Astrocyte (in vitro differentiated cells and primary cell): ENCODE measurements at regions not wholly inside any gene's neighbourhood (a gene's known extent, or its start where the extent isn't known, plus 50 kb on each side); places are given as distances from the start of the nearest gene placed in this dataset.
A peak's percentile ranks its signal among the peaks of the same experiment; 100 is the strongest.

Experiments
- DNase-seq: peaks from one replicate; pipeline ENCODE4 v3.0.0-alpha.2; 2010; ENCODE audit warnings: low read depth
- FAIRE-seq: peaks from 2 replicates; lab custom pipeline; 2011; peaks lifted over from hg19 to GRCh38; lab: Jason Lieb, UNC
- H2AFZ ChIP-seq: 2 replicates; pipeline ENCODE4 v1.6.0; 2012; ENCODE audit warnings: low read depth, low read length, inconsistent platforms
- H3K27ac ChIP-seq: 2 replicates; pipeline ENCODE4 v1.5.1; 2011; ENCODE audit warnings: low read depth, low read length, inconsistent platforms
- H3K27me3 ChIP-seq: 2 replicates; pipeline ENCODE4 v1.6.0; 2011; ENCODE audit warnings: low read length, inconsistent platforms; ENCODE audit not compliant: insufficient read depth
- H3K36me3 ChIP-seq: 2 replicates; pipeline ENCODE4 v1.5.1; 2011; ENCODE audit warnings: low read length, inconsistent platforms; ENCODE audit not compliant: insufficient read depth
- H3K4me1 ChIP-seq: 2 replicates; pipeline ENCODE4 v1.5.1; 2011; ENCODE audit warnings: low read length, inconsistent platforms; ENCODE audit not compliant: insufficient read depth
- H3K4me2 ChIP-seq: 2 replicates; pipeline ENCODE4 v1.6.0; 2012; ENCODE audit warnings: low read length, inconsistent platforms
- H3K4me3 ChIP-seq: 2 replicates; pipeline ENCODE4 v1.5.1; 2011; ENCODE audit warnings: low read depth, mild to moderate bottlenecking, low read length, inconsistent platforms; ENCODE audit not compliant: insufficient read depth
- H3K79me2 ChIP-seq: 2 replicates; pipeline ENCODE4 v1.6.0; 2012; ENCODE audit warnings: mild to moderate bottlenecking, low read length, inconsistent platforms; ENCODE audit not compliant: insufficient read depth
- H3K9ac ChIP-seq: 2 replicates; pipeline ENCODE4 v1.6.0; 2012; ENCODE audit warnings: mild to moderate bottlenecking, low read length, inconsistent platforms
- H3K9me3 ChIP-seq: 2 replicates; pipeline ENCODE4 v1.5.1; 2012; ENCODE audit warnings: low read depth, mild to moderate bottlenecking, low read length, inconsistent platforms; ENCODE audit not compliant: insufficient read depth
- H4K20me1 ChIP-seq: 2 replicates; pipeline ENCODE4 v1.6.0; 2012; ENCODE audit warnings: low read length, inconsistent platforms; ENCODE audit not compliant: insufficient read depth
- H3K27ac Mint-ChIP-seq: one replicate; pipeline ENCODE4 v1.8.0; 2021; ENCODE audit warnings: mild to moderate bottlenecking, mixed read lengths; ENCODE audit not compliant: unreplicated experiment
- H3K27me3 Mint-ChIP-seq: one replicate; pipeline ENCODE4 v1.8.0; 2021; ENCODE audit warnings: low read depth, mixed read lengths; ENCODE audit not compliant: unreplicated experiment
- H3K36me3 Mint-ChIP-seq: one replicate; pipeline ENCODE4 v1.8.0; 2021; ENCODE audit warnings: low read depth, mixed read lengths; ENCODE audit not compliant: unreplicated experiment
- H3K4me1 Mint-ChIP-seq: one replicate; pipeline ENCODE4 v1.8.0; 2021; ENCODE audit warnings: low read depth, mixed read lengths; ENCODE audit not compliant: unreplicated experiment
- H3K4me3 Mint-ChIP-seq: one replicate; pipeline ENCODE4 v1.8.0; 2021; ENCODE audit warnings: mild to moderate bottlenecking, moderate library complexity, mixed read lengths; ENCODE audit not compliant: unreplicated experiment
- H3K9me3 Mint-ChIP-seq: one replicate; pipeline ENCODE4 v1.8.0; 2021; ENCODE audit warnings: mild to moderate bottlenecking, mixed read lengths; ENCODE audit not compliant: unreplicated experiment
- CTCF ChIP-seq: IDR thresholded peaks from 2 replicates; pipeline ENCODE4 v1.5.1; 2011; ENCODE audit warnings: low read depth, mild to moderate bottlenecking, inconsistent platforms, low read length, moderate library complexity; ENCODE audit not compliant: insufficient read depth
- EZH2 ChIP-seq: IDR thresholded peaks from 2 replicates; pipeline ENCODE4 v1.6.1; 2012; ENCODE audit warnings: mild to moderate bottlenecking, low read length, inconsistent platforms; ENCODE audit not compliant: insufficient read depth

GRCh38 chr1:114206392-114206791 is 52.7 kb upstream of the SYT6 start:
- Mint-ChIP-seq H3K27ac (no peak overlapping the region), H3K4me3 (no peak overlapping the region), H3K27me3 (peaks cover 53% of the 10 kb centered on the region), H3K36me3 (no peaks in the 10 kb centered on the region), H3K9me3 (no peaks in the 10 kb centered on the region), H3K4me1 (no peaks in the 10 kb centered on the region)
- Histone ChIP-seq H3K4me1 (no peaks in the 10 kb centered on the region), H3K9me3 (no peaks in the 10 kb centered on the region), H3K4me2 (no peak overlapping the region), H3K79me2 (no peaks in the 10 kb centered on the region), H3K4me3 (no peak overlapping the region), H3K27me3 (peaks cover 15% of the 10 kb centered on the region), H3K36me3 (no peaks in the 10 kb centered on the region), H3K27ac (no peak overlapping the region), H2AFZ (no peak overlapping the region), H4K20me1 (no peaks in the 10 kb centered on the region), H3K9ac (no peak overlapping the region)
- TF ChIP-seq EZH2 (no peak), CTCF (no peak)
- FAIRE-seq, result no peak
- DNase-seq, result no peak

- Histone ChIP-seq H3K4me3 (no peak overlapping the region), H3K79me2 (no peaks in the 10 kb centered on the region), H3K27ac (no peak overlapping the region), H3K9me3 (no peaks in the 10 kb centered on the region), H3K27me3 (peaks cover 18% of the 10 kb centered on the region), H3K36me3 (no peaks in the 10 kb centered on the region), H3K4me1 (no peaks in the 10 kb centered on the region), H3K9ac (no peak overlapping the region), H3K4me2 (no peak overlapping the region), H4K20me1 (no peaks in the 10 kb centered on the region), H2AFZ (no peak overlapping the region)
- TF ChIP-seq CTCF (no peak), EZH2 (no peak)
- DNase-seq (peak; percentile 10), FAIRE-seq (no peak)
- no peaks in the 10 kb centered on the region for H3K4me1 Mint-ChIP-seq
- no peaks in the 10 kb centered on the region for H3K9me3 Mint-ChIP-seq
- peaks cover 39% of the 10 kb centered on the region for H3K27me3 Mint-ChIP-seq
- H3K4me3 Mint-ChIP-seq, result no peak overlapping the region
- no peaks in the 10 kb centered on the region for H3K36me3 Mint-ChIP-seq
- no peak overlapping the region for H3K27ac Mint-ChIP-seq
Observed at GRCh38 chr1:114203595-114204128, 50.0 kb upstream of the SYT6 start.
